ENCODE measurements at regions not wholly inside any gene's neighbourhood (a gene's known extent, or its start where the extent isn't known, plus 50 kb on each side); places are given as distances from the start of the nearest gene placed in this dataset.
A peak's percentile ranks its signal among the peaks of the same experiment; 100 is the strongest.
"Not testable (repeated sequence)": the region's sequence is repeated elsewhere in the genome, so short reads cannot be mapped to it uniquely, and the experiment has no call there.

- H3K27me3 Mint-ChIP-seq (ENCODE audit: low read depth) = no peaks in the 10 kb centered on the region
- peaks cover 3% of the 10 kb centered on the region for H3K36me3 Mint-ChIP-seq (ENCODE audit: low read depth)
- peaks cover 13% of the 10 kb centered on the region for H3K4me1 Mint-ChIP-seq
- TF ChIP-seq CTCF (IDR thresholded peaks at IDR 0.05; ENCODE audit: unreplicated experiment in 3 of 3) = no peak
- H3K4me3 Mint-ChIP-seq = no peak overlapping the region
- H3K9me3 Mint-ChIP-seq = peaks cover 3% of the 10 kb centered on the region
- peak overlapping the region; percentile 85 to 97 (median 95) for H3K27ac Mint-ChIP-seq
Observed at GRCh38 chr2:34241905-34242762, 643.0 kb upstream of the FAM98A start.

- TF ChIP-seq CTCF (IDR thresholded peaks at IDR 0.05; ENCODE audit: unreplicated experiment in 3 of 3) = no peak
- Mint-ChIP-seq H3K36me3 (ENCODE audit: low read depth) (peaks cover 3% of the 10 kb centered on the region), H3K9me3 (peaks cover 10% of the 10 kb centered on the region), H3K4me1 (peaks cover 13% of the 10 kb centered on the region), H3K27ac (peak overlapping the region in 2 of 3 experiments; percentile 18 to 77), H3K4me3 (no peak overlapping the region), H3K27me3 (ENCODE audit: low read depth) (no peaks in the 10 kb centered on the region)
Observed at GRCh38 chr2:34239511-34239910, 640.4 kb upstream of the FAM98A start.

GRCh38 chr2:34234823-34235222 is 635.7 kb upstream of the FAM98A start:
- no peak overlapping the region for H3K4me3 Mint-ChIP-seq
- no peaks in the 10 kb centered on the region for H3K4me1 Mint-ChIP-seq
- H3K27ac Mint-ChIP-seq = peak overlapping the region in 1 of 3 experiments; percentile 1
- no peak for TF ChIP-seq CTCF (IDR thresholded peaks at IDR 0.05; ENCODE audit: unreplicated experiment in 3 of 3)
- H3K36me3 Mint-ChIP-seq (ENCODE audit: low read depth) = no peaks in the 10 kb centered on the region
- no peaks in the 10 kb centered on the region for H3K27me3 Mint-ChIP-seq (ENCODE audit: low read depth)
- peaks cover 10% of the 10 kb centered on the region for H3K9me3 Mint-ChIP-seq

GRCh38 chr2:34229998-34230397 is 630.9 kb upstream of the FAM98A start:
- H3K4me1 Mint-ChIP-seq = no peaks in the 10 kb centered on the region
- H3K36me3 Mint-ChIP-seq (ENCODE audit: low read depth) = no peaks in the 10 kb centered on the region
- no peak for TF ChIP-seq CTCF (IDR thresholded peaks at IDR 0.05; ENCODE audit: unreplicated experiment in 3 of 3)

GRCh38 chr2:34215174-34215573 is 616.1 kb upstream of the FAM98A start:
- peaks cover 9% of the 10 kb centered on the region for H3K9me3 Mint-ChIP-seq
- H3K4me1 Mint-ChIP-seq = no peaks in the 10 kb centered on the region
- H3K36me3 Mint-ChIP-seq (ENCODE audit: low read depth) = peaks cover 4% of the 10 kb centered on the region
- no peaks in the 10 kb centered on the region for H3K27me3 Mint-ChIP-seq (ENCODE audit: low read depth)
- TF ChIP-seq CTCF (IDR thresholded peaks at IDR 0.05; ENCODE audit: unreplicated experiment in 3 of 3) = no peak
- no peak overlapping the region for H3K4me3 Mint-ChIP-seq
- H3K27ac Mint-ChIP-seq = no peak overlapping the region

More at GRCh38 chr2:34229998-34230397, 630.9 kb upstream of the FAM98A start:
- Mint-ChIP-seq H3K27me3 (ENCODE audit: low read depth) (no peaks in the 10 kb centered on the region), H3K9me3 (no peaks in the 10 kb centered on the region), H3K27ac (no peak overlapping the region), H3K4me3 (no peak overlapping the region)

- H3K36me3 Mint-ChIP-seq (ENCODE audit: low read depth); H3K27me3 Mint-ChIP-seq (ENCODE audit: low read depth); H3K4me1 Mint-ChIP-seq; H3K27ac Mint-ChIP-seq; H3K4me3 Mint-ChIP-seq: not testable (repeated sequence)
- H3K9me3 Mint-ChIP-seq = peaks cover 37% of the 10 kb centered on the region
Observed at GRCh38 chr2:34210382-34210781, 611.3 kb upstream of the FAM98A start.

All from nephron (organoid).